CD4-positive, alpha-beta T cell treated with Interleukin-17A for 4 hours (primary cell): ENCODE measurements at regions not wholly inside any gene's neighbourhood (a gene's known extent, or its start where the extent isn't known, plus 50 kb on each side); places are given as distances from the start of the nearest gene placed in this dataset.
"Not testable (repeated sequence)": the region's sequence is repeated elsewhere in the genome, so short reads cannot be mapped to it uniquely, and the experiment has no call there.

Experiments
- DNase-seq: peaks from one replicate; pipeline ENCODE4 v3.0.0-alpha.2; 2020; ENCODE audit warnings: mixed read lengths

- peak; percentile 3 for DNase-seq
Measured at GRCh38 chr3:87792534-87793336, 266.1 kb downstream of the CGGBP1 start, which contains the start of gene HTR1F. Gene HTR1F (plus strand): TSS chr3:87792706.

DNA sequence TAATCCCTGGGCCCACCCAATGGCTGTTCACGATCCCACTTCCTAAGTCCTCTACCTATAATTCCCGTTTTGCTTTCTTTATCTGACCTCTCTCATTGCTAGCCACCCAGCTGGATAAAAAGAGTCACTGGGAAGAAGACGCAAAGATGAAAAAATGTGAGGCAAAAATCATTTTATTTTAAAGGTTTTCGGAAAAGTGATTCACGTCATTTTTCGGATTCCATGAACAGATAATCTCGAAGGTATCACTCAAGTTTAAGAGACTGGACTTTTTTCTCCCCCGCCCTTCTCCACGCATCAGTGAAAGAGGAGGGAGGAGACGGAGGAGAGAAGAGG is 266.6 kb downstream of the CGGBP1 start:
- no peak for DNase-seq

DNA sequence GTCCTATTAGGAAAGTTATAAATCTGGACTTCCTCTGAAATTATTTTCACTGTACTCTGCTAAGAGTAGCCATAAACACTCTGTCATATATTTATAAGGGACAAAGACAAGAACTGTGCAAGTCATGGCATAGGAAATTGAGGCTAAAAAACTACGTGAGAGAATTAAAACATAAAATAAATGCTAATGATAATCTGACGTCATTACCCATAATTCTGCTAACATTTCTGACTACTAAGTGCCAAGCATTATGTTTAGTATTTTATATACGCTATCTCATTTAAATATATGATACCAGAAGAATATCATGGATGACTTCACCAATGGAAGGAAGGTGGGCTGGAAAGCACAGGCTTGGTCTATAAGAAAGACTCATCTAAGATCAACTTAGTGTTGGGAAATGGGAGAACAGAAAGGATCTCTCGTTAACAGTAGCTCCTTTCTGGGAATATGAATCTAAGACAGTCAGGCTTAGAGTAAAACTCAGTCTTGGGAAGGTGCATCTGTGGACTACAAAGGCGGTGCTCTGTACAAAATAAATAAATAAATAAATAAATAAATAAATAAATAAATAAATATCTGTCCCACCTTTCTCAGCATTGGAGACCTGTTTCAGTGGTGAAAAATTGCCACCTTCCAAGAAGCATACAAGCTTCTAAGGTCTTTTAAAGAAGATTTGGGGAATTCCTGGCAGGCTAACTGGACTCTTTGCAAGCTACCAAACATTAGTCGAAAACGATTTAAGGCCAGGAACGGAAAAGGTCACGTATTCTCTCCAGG is 267.4 kb downstream of the CGGBP1 start:
- no peak for DNase-seq

- not testable (repeated sequence) for DNase-seq
Measured at GRCh38 chr3:87789049-87789448, 269.8 kb downstream of the CGGBP1 start.

- no peak for DNase-seq
Measured at GRCh38 chr3:87788516-87788915, 270.3 kb downstream of the CGGBP1 start.

GRCh38 chr3:87780811-87781210 is 278.0 kb downstream of the CGGBP1 start:
- no peak for DNase-seq

- DNase-seq, result no peak
Measured at GRCh38 chr3:87778876-87779275, 279.9 kb downstream of the CGGBP1 start.

GRCh38 chr3:87771337-87772192 is 287.2 kb downstream of the CGGBP1 start:
- DNase-seq, result peak; percentile 41

DNA sequence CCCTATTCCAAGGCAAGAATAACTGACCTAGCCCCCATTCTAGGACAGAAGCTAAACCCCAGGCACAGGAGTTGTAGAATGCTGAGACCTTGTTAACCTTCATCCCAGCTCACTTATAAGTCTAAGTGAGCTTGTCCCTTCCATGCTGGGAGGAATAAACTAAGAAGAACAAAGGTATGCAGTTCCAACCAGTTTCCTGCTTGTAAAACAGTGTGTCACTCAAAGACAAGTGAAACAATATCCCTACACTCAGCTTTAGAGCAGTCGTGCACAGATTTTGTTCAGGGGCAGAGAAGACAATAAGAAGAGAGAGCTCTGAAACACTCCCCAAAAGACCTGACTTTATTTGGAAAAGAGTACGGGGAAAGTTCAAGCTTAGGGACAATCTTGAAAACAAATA is 292.1 kb downstream of the CGGBP1 start:
- DNase-seq, result no peak

GRCh38 chr3:87765256-87765655 is 293.5 kb downstream of the CGGBP1 start:
- DNase-seq, result no peak

GRCh38 chr3:87761795-87762194 is 297.0 kb downstream of the CGGBP1 start:
- DNase-seq, result no peak

DNA sequence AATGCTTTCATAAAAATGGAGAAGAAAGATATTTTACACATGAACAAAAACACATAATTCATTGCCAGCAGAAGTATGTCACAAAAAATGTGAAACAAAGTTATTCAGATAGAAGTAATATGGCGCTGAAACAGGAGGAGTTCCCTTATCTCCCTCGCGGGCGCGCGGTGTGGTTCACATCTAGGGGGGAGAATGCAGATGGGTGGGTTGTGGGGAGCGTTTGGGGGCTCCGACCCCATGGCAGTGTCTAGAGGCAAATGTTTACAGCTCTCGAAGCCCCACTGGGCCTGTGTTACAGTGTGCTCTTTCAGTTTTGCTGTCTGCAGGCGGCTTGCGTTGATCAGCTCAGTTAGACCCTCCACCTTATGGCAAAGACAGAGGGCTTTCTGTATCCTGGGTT is 297.5 kb downstream of the CGGBP1 start:
- no peak for DNase-seq

DNA sequence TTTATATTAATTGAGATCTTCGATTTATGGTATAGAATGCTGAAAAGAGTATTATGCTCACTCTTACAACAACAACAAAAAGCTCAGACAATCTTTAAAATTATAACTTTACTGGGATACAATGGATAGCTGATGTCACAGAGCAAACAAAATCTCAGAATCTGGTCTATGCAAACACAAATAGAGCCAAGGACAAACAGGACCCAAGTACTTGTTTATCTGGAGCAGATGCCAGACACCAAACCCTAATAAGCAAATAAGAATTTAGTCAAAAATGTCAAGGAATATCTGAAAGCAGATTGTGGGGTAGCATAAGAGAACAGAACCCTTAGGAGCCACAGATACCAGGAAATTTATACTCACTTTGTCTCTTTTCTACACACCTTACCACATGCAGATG is 302.2 kb downstream of the CGGBP1 start:
- no peak for DNase-seq

DNA sequence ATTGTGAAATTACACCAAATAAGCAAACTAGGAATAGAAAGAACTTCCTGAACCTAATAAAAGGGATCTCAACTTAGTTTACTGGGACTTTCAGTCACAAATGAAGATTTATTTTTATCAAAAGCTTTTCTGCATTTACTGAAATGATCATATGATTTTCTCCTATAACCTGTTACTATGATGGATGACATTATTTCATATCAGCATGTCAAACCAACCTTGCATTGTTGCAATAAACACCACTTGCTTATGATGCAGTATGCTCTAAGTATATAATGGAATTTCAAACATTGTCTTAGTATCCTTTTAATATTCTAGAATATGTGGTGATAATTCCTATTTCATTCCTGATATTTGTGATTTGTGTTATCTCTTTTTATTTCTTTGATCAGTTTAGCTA is 303.0 kb downstream of the CGGBP1 start:
- no peak for DNase-seq

- DNase-seq, result no peak
Measured at GRCh38 chr3:87742250-87742649, 316.6 kb downstream of the CGGBP1 start.

GRCh38 chr3:87740894-87741293 is 317.9 kb downstream of the CGGBP1 start:
- DNase-seq, result not testable (repeated sequence)

GRCh38 chr3:87737817-87738216 is 321.0 kb downstream of the CGGBP1 start:
- not testable (repeated sequence) for DNase-seq

DNA sequence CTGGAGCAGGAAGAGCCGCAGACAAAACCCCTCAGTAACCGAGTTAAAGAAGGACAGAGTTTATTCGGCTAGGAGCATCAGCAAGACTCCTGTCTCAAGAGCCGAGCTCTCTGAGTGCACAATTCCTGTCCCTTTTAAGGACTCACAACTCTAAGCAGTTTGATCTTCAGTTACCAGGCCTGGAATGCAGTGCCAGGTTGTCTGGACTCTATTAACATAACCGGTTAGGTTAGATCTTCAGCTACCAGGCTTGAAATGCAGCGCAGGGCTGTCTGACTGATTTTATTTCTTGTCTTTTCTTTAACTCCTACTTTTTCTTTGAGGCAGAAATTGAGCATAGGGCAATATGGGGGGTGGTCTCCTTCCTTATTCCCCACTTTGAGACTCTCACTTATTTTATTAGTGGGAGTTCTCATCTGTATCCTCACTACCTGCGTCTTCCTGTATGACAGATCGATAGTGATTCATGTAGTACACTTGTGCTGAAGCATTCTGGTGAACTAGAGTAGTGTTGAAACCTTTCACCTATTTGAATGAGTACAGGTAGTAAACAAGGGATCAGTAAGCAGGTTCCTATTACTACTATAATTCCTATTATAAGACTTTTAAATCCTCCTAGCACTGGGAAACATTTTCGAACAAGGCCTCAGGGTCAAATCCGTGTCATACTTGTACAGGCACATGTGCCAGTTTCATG is 325.0 kb downstream of the CGGBP1 start:
- DNase-seq, result no peak

DNA sequence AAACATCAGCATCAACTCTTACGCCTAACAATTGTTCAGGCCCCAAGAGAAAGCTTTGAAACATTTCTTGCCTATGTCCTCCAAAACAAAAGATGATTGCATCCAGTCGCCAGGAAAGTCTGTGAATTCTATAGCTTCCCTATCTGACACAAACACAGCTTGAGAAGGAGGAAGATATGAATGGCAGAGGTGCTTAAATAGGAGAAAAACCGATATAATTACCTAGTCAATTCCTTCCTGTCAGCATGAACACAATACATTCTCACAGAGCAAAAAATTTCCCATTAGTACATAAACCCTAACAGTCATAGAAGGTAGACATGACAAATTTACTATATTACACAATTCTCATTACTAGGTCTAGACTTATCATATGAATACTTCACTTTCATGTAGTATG is 326.5 kb downstream of the CGGBP1 start:
- no peak for DNase-seq

DNA sequence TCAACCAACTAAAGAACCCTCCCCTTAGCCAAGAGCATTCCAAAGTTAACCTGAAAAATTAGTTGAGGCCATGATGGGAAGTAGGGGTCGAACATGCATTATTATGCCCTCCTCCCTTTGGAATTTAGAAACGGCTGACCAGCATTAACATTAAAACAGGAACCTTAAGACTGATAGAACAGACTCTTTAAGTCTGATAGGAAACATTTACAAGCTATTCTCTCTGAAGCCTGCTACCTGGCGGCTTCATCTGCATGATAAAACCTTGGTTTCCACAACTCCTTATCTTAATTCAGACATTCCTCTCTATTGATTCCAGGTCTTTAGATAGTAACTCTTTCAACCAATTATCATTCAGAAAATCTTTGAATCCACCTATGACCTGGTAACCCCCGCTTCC is 331.0 kb downstream of the CGGBP1 start:
- DNase-seq, result no peak

GRCh38 chr3:87719060-87719459 is 339.7 kb downstream of the CGGBP1 start:
- DNase-seq, result no peak

- DNase-seq, result no peak
Measured at GRCh38 chr3:87710511-87710910, 348.3 kb downstream of the CGGBP1 start.

DNA sequence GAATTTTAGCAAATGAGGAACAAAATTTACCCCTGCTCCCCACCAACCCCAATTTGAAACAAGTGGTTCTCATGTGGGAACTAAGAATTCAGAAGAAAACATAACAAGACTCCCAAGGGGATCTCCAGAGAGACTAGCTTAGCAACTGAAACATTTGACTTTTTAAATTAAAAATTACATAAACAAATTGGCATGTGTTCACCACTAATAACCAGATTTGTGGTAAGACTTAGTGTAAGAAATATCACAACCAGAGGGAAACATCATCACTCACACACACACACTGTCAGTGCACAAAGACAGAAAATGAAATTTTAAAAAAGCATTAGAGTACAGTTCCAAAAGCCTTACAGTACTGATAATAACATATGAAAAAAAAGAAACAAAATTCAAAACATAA is 348.8 kb downstream of the CGGBP1 start:
- DNase-seq, result no peak
